GM12878 (cell line): ENCODE measurements at regions not wholly inside any gene's neighbourhood (a gene's known extent, or its start where the extent isn't known, plus 50 kb on each side); places are given as distances from the start of the nearest gene placed in this dataset.

Experiments
- E2F4 ChIP-seq: IDR thresholded peaks from 2 replicates; pipeline ENCODE4 v1.6.1; 2012; ENCODE audit warnings: low read depth, low read length, improper control_type of control experiment
- EGR1 ChIP-seq, 2 experiments: IDR thresholded peaks; 1 replicate in 1 of 2; 2 replicates in 1 of 2; pipeline ENCODE4 v1.6.1; 2011 to 2012; ENCODE audit warnings: low read depth in 2 of 2, low read length in 2 of 2, borderline replicate concordance in 1 of 2, mild to moderate bottlenecking in 1 of 2, moderate library complexity in 1 of 2
- ELK1 ChIP-seq: IDR thresholded peaks from 2 replicates; pipeline ENCODE4 v1.6.1; 2012; ENCODE audit warnings: low read depth, low read length, improper control_type of control experiment
- EP300 ChIP-seq, 2 experiments: fragments of 150-350 bp in 1 of 2; IDR thresholded peaks; 2 replicates each; pipeline ENCODE4 v1.6.1; 2011 to 2012; ENCODE audit warnings: low read depth in 2 of 2, low read length in 2 of 2, borderline replicate concordance in 1 of 2, improper control_type of control experiment in 1 of 2, inconsistent platforms in 1 of 2; ENCODE audit not compliant: control insufficient read depth in 1 of 2
- NFIC ChIP-seq: IDR thresholded peaks from 2 replicates; pipeline ENCODE4 v1.6.1; 2012; ENCODE audit warnings: low read depth, mild to moderate bottlenecking, inconsistent platforms, low read length, moderate library complexity
- ZBTB40 ChIP-seq: fragments of 450-650 bp; IDR thresholded peaks from 2 replicates; pipeline ENCODE4 v1.6.1; 2016; ENCODE audit warnings: mild to moderate bottlenecking, moderate library complexity, borderline replicate concordance

- no peak for TF ChIP-seq E2F4
- no peak for TF ChIP-seq ELK1
- no peak for TF ChIP-seq EP300 (IDR thresholded peaks at IDR 0.05; ENCODE audit: borderline replicate concordance in 1 of 2, control insufficient read depth in 1 of 2, low read depth in 2 of 2, low read length in 2 of 2)
- no peak for TF ChIP-seq ZBTB40
- TF ChIP-seq NFIC, result no peak
- TF ChIP-seq EGR1 (IDR thresholded peaks at IDR 0.05; ENCODE audit: borderline replicate concordance in 1 of 2, low read depth in 2 of 2, low read length in 2 of 2), result no peak
These were observed 52.4 kb upstream of the C1QTNF9B start (continued) for GRCh38 chr13:23949736-23950135.
